ENCODE measurements at regions not wholly inside any gene's neighbourhood (a gene's known extent, or its start where the extent isn't known, plus 50 kb on each side); places are given as distances from the start of the nearest gene placed in this dataset.
A peak's percentile ranks its signal among the peaks of the same experiment; 100 is the strongest.
"Not testable (repeated sequence)": the region's sequence is repeated elsewhere in the genome, so short reads cannot be mapped to it uniquely, and the experiment has no call there.

DNA sequence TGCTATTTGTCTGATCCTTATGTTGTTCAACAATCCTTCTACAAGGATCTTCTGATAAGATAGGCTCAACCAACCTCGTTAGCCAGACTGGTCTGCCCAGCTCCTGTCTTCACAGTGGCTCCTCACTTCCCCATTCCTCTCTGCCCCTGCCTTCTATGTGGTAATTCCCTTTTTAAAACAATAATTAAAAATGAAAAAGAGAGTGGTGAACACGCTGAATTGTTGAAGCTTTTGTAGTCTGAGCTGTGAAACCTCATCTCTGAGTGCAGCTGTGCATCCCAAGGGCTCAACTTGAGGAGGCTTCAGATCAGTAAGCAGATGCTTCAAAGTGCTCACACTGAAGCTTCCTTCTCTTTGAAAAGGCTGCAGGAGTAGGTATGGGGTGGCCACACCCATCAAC is 70.7 kb upstream of the JUN start:
- ATAC-seq = no peak
- peak in 2 of 10 donors; percentile 7 to 15 for DNase-seq
- peak overlapping the region in 5 of 10 donors; percentile 31 to 68 (median 45) for H3K27ac Mint-ChIP-seq
- peaks cover 0 to 2% (median 0%) of the 10 kb centered on the region in 5 donors for H3K27me3 Mint-ChIP-seq
- no peak overlapping the region for H3K4me3 Mint-ChIP-seq
- H3K36me3 Mint-ChIP-seq = no peaks in the 10 kb centered on the region
- no peaks in the 10 kb centered on the region for H3K9me3 Mint-ChIP-seq
- POLR2A ChIA-PET = interaction anchor here (0.7 to 1.3 kb wide), 3 partner anchors 12 to 193 kb away, joined by 3 read pairs; partner anchors contain the start of gene JUN
- peaks cover 26 to 60% (median 47%) of the 10 kb centered on the region in 4 donors for H3K4me1 Mint-ChIP-seq

DNA sequence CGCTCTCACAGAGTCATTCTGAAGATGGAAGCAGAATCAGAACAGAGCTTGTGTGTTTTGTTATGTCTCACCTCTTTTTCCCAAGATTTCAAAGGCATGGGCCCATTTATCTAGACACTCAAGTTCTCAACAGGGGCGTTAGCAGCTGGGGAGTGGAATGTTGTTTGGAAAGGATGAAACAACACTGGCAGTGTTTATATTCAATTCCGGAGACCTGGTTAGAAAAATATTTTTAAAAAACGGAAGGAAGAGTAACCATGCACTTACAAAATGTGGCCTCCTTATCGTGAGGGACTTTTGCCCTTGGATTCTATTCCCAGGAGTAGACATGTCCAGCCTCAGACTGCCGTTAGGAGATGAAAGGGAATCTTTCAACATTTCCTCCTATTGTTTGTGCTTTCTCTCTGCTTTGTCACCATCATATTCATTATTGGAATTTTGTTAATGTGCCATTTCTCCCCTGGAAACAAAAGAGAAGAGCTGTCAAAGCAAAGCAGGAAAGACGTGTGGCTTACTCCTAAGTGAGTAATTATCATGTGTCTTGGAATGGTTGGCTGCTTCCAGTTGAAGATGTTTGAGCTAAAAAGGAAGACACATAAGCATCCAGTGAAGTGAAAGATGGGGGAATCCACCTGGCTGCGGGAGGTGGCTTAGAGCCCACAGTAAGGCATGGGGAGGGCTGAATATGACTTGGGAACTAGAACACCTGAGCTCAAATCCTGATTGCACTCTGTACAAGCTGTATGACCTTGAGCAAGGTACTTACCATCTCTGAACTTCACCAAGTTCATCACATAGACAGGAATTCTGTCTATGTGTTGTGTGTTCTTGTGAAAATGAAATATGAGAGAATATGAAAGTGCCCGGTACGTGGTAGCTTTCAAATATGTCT is 71.7 kb upstream of the JUN start:
- Mint-ChIP-seq H3K4me3 (no peak overlapping the region), H3K4me1 (peaks cover 34 to 69% (median 56%) of the 10 kb centered on the region in 4 donors), H3K27me3 (peaks cover 0 to 2% (median 0%) of the 10 kb centered on the region in 5 donors), H3K9me3 (no peaks in the 10 kb centered on the region), H3K27ac (peak overlapping the region in 4 of 10 donors; percentile 6 to 82 (median 65)), H3K36me3 (no peaks in the 10 kb centered on the region)
- ATAC-seq = no peak
- DNase-seq = no peak
- POLR2A ChIA-PET = interaction anchor here (0.7 kb wide), 1 partner anchor 146 kb away, joined by 3 read pairs; no protein-coding TSS in a partner anchor

DNA sequence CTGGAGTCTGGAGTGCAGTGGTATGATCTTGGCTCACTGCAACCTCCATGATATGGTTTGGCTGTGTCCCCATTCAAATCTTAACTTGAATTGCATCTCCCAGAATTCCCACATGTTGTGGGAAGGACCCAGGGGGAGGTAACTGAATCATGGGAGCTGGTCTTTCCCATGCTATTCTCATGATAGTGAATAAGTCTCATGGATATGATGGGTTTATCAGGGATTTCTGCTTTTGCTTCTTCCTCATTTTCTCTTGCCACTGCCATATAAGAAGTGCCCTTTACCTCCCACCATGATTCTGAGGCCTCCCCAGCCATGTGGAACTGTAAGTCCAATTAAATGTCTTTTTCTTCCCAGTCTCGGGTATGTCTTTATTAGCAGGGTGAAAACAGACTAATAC is 72.4 kb upstream of the JUN start:
- POLR2A ChIA-PET = interaction anchor here (0.7 kb wide), 1 partner anchor 146 kb away, joined by 3 read pairs; no protein-coding TSS in a partner anchor
- Mint-ChIP-seq H3K27ac (peak overlapping the region in 2 of 10 donors; percentile 88 to 95), H3K4me1 (peaks cover 38 to 73% (median 63%) of the 10 kb centered on the region in 4 donors)
- not testable (repeated sequence) for H3K4me3 Mint-ChIP-seq, DNase-seq, H3K9me3 Mint-ChIP-seq, H3K27me3 Mint-ChIP-seq, ATAC-seq, H3K36me3 Mint-ChIP-seq

DNA sequence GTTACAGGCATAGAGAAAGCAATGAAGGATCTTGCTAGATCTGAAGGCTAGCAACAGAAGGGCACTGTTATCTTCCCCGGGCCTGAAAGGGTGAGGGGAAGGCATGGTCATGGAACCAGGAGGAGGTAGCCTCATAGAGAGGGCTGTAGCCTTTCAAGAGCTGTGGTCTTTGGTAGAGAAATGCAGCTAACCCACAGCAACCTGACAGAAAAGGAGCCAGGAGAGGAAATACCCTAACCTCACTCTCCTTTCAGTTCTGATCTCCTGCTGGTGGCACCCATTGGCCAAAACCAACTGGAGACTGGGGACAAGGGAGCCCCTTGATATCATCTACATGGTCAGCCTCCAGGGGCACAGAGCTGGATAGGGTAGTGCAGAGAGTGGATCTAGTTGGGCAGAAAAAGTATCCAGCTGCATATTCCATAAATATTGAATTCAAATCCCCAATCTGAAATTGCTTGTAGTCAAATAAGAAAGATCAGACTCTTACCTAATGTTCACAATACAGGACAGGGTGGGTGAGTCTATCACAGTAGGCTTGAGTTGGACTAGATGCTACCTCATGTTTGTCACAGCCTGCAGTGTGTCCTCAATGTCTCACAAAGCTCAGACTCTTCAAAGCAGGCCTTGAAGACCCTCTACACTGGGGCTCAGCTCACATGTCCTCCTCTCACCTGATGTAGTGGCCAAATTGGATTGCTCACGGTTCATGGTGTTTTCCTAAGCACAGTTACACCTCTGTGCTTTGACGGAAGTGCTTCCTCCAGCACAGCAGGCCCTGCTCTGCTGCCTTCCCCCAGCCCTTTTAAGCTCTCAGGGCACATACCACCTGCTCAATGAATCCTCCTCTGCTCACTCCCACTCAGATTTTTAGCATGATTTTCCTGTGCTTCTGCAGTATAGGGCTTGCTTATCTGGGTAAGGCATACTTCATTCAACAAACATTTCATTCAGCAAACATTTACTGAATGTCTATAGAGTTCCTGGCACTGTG is 74.1 kb upstream of the JUN start:
- Mint-ChIP-seq H3K27me3 (no peaks in the 10 kb centered on the region), H3K4me3 (peak overlapping the region in 9 of 10 donors; percentile 43 to 76 (median 55)), H3K4me1 (peaks cover 37 to 68% (median 64%) of the 10 kb centered on the region in 4 donors), H3K9me3 (no peaks in the 10 kb centered on the region), H3K27ac (peak overlapping the region; percentile 88 to 96 (median 93)), H3K36me3 (no peaks in the 10 kb centered on the region)
- DNase-seq (peak in 6 of 10 donors; percentile 27 to 65 (median 47)), ATAC-seq (peak; percentile 89)
- POLR2A ChIA-PET = interaction anchor here (0.7 to 2.6 kb wide), 4 partner anchors 28 to 74 kb away, joined by 3 to 13 read pairs (median 4); partner anchors contain the start of gene JUN

DNA sequence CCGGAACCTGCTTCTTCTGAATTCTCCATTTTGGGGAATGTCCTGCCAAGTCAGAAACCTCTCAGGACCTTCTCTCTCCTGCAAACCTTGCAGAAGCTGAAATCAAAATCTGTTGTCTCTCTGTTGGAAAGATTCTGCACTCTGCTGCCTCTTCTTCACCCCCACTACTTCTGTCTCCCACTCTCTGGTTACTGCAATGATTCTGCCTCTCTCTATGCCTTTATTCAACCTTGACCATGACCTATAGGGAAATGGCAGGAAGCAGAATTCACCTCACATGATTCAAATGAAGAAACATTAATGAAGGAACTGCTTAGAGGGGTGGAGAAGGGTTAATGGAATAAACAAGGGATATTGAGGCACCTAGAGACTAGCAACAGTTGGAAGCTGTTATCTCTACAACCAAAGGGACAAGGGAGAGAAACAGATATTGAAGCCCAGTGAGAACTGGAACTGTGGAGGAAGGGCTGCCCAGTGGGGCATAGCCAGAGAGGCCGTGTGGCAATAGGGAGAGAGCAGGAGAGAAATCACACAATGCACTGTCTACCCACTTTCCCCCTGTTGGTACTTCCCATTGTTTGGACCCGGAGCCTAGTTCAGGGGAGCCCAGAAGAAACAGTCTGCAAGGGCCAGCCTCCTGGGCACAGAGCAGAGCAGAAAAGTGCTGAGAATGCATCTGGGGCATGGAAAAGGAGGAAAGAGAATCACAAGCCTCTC is 76.1 kb upstream of the JUN start:
- H3K9me3 Mint-ChIP-seq = no peaks in the 10 kb centered on the region
- ATAC-seq (no peak), DNase-seq (no peak)
- no peaks in the 10 kb centered on the region for H3K27me3 Mint-ChIP-seq
- POLR2A ChIA-PET = no interaction called here
- peaks cover 36 to 58% (median 57%) of the 10 kb centered on the region in 4 donors for H3K4me1 Mint-ChIP-seq
- peak overlapping the region in 4 of 10 donors; percentile 0 to 60 (median 10) for H3K4me3 Mint-ChIP-seq
- H3K36me3 Mint-ChIP-seq = no peaks in the 10 kb centered on the region
- peak overlapping the region in 9 of 10 donors; percentile 6 to 96 (median 69) for H3K27ac Mint-ChIP-seq

DNA sequence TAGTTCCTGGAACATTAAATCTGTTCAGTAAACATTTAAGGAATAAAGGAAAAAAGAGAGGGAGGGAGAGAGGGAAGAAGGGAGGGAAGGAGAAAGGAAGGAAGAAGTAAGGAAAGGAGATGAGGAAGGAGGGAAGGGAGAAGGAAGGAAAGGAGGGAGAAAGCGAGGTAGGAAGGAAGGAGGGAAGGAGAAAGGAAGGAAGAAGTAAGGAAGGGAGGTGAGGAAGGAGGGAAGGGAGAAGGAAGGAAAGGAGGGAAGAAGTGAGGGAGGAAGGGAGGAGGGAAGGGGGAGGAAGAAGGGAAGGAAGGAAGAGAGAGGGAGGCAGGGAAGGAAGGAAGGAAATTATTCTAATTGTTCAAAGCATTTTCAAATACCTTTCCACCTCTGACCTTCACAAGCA is 77.2 kb upstream of the JUN start:
- Mint-ChIP-seq H3K4me1 (peaks cover 33 to 52% (median 46%) of the 10 kb centered on the region in 4 donors), H3K4me3 (no peak overlapping the region), H3K36me3 (no peaks in the 10 kb centered on the region), H3K27ac (peak overlapping the region in 6 of 10 donors; percentile 4 to 96 (median 58)), H3K27me3 (no peaks in the 10 kb centered on the region), H3K9me3 (no peaks in the 10 kb centered on the region)
- DNase-seq (no peak), ATAC-seq (no peak)
- POLR2A ChIA-PET = no interaction called here

DNA sequence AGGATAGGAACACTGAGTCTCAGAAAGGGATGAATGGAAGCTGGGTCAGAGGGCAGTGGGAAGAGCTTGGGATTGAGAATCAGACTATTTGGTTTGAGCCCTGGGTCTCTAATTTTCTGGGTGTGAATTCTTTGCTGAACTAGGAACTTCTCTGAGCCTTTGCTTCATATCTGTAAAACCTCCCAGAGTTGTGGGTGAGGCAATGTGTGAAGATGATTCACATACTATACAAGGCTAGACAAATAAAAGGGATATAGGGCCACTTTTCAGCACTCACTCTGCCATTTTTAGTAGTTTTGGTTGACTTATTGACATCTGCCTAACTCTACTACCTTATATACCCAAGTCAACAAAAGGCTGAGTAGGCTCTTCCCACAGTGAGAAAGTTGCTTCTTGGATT is 77.7 kb upstream of the JUN start:
- POLR2A ChIA-PET = no interaction called here
- Mint-ChIP-seq H3K4me3 (no peak overlapping the region), H3K36me3 (no peaks in the 10 kb centered on the region), H3K9me3 (no peaks in the 10 kb centered on the region), H3K4me1 (peaks cover 33 to 52% (median 45%) of the 10 kb centered on the region in 4 donors), H3K27ac (peak overlapping the region in 2 of 10 donors; percentile 63 to 81), H3K27me3 (no peaks in the 10 kb centered on the region)
- DNase-seq (no peak), ATAC-seq (no peak)

DNA sequence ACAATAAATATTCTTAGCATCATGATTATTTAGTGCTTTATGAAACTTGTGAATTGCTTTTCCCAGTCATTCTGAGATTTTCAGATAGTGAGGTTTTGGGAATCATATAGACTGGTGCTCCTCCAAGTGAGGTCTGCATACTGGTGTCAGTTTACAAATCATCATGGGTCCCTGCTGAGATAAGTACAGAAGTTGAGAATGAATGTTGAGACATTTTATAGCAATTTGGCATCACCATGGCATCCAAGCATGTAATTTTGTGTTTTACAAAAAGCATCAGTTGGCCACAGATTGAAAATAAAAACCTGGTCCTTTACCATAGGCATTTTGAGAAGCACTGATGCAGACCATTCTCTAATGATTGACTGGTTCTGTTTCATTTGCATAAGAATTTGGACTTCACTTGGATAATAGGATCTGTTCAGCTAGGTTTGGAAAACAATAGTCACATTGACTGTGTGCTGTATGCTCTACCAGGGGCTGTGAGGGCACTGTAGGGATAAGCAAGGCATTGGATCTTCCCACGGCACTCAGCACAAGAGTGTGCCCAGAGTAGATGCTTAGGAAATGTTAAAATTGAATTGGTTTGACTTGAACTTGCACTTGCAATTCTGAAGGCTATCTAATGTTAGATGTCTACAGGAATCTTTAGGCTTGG is 79.0 kb upstream of the JUN start:
- Mint-ChIP-seq H3K27me3 (no peaks in the 10 kb centered on the region), H3K4me3 (no peak overlapping the region), H3K4me1 (peaks cover 24 to 40% (median 32%) of the 10 kb centered on the region in 4 donors), H3K9me3 (no peaks in the 10 kb centered on the region), H3K27ac (no peak overlapping the region), H3K36me3 (no peaks in the 10 kb centered on the region)
- DNase-seq (no peak), ATAC-seq (no peak)
- POLR2A ChIA-PET = no interaction called here

DNA sequence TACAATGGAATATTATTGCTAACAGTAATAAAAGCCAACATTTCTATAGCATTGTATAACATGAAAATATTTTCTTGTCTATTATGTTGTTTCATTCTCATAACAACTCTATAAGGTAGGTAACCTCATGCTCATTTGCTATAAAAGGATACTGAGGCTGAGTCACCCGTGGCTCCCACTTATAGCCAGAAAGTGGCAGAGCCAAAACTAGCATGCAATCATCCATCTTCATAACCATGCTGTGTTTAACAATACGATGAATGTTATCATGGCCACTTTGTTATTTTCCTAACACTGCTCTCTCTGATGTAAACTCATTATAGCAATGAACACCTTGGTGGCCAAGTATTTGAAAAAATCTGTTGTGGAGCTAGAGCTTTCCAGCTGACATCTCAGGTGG is 80.8 kb upstream of the JUN start:
- H3K4me3 Mint-ChIP-seq = no peak overlapping the region

DNA sequence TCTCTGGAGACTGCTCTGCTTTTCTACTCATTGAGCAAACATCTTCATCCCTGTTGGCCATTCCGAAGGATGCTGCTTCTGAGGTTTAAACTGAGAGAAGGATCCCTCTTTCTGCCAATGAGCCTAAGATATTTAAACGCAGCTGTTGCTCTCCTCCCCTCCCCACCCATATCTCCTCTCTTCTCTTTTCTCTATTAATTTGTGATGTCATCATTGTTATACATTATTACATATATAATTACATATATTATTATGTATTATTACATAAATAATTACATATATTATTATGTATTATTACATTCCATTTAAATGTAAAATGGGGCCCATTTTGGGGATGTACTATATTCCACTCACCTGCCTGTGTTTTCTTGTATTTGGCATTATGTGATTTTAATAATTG is 82.7 kb upstream of the JUN start:
- no peaks in the 10 kb centered on the region for H3K27me3 Mint-ChIP-seq
- H3K36me3 Mint-ChIP-seq = no peaks in the 10 kb centered on the region
- no peaks in the 10 kb centered on the region for H3K9me3 Mint-ChIP-seq
- POLR2A ChIA-PET = no interaction called here
- no peak for DNase-seq
- no peak overlapping the region for H3K27ac Mint-ChIP-seq
- H3K4me3 Mint-ChIP-seq = no peak overlapping the region
- peaks cover 0 to 4% (median under 1%) of the 10 kb centered on the region in 4 donors for H3K4me1 Mint-ChIP-seq
- ATAC-seq = no peak

More for the DNA sequence above, 80.8 kb upstream of the JUN start:
- POLR2A ChIA-PET = no interaction called here
- Mint-ChIP-seq H3K4me1 (peaks cover 14 to 22% (median 15%) of the 10 kb centered on the region in 4 donors), H3K36me3 (no peaks in the 10 kb centered on the region), H3K27ac (no peak overlapping the region), H3K27me3 (no peaks in the 10 kb centered on the region), H3K9me3 (no peaks in the 10 kb centered on the region)
- no peak for DNase-seq
- ATAC-seq = no peak

DNA sequence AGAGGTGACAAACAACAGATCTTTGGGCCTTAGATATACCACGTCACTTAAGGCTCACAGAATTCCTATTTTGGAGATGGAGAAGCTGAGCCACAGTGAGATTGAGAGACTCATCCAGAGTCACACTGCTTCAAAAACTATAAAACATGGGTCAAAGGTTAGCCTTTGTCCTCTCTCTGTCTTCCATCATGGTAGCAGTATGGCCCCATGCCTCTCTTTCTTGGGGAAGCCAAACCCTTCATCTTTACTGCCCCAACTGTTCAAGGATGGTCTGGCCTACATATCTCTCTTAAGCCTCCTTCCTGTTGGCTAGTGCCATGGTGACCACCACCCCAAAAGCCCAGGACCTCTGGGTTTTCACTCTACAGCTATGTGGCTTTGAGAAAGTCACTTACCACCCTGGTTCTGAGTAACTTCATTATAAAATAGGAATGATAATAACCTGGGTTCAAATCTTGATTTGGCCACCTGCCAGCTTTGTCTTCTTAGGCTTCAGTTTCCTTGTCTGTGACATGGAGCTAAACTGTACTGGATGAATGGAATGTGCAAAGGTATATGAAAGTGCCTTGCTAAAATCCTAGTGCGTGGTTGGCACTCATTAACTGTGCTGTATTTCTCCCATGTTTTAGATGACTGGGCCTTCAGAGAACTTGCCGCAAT is 85.9 kb upstream of the JUN start:
- H3K27ac Mint-ChIP-seq = no peak overlapping the region
- peaks cover 0 to 3% (median 0%) of the 10 kb centered on the region in 3 donors for H3K36me3 Mint-ChIP-seq
- peaks cover 0 to 12% (median 3%) of the 10 kb centered on the region in 4 donors for H3K4me1 Mint-ChIP-seq
- no peak overlapping the region for H3K4me3 Mint-ChIP-seq
- no peaks in the 10 kb centered on the region for H3K9me3 Mint-ChIP-seq
- DNase-seq (no peak), ATAC-seq (no peak)
- POLR2A ChIA-PET = no interaction called here
- H3K27me3 Mint-ChIP-seq = peaks cover 0 to 4% (median 0%) of the 10 kb centered on the region in 5 donors

Data from naive thymus-derived CD8-positive, alpha-beta T cell (primary cell).